HG02981 (cell line): ENCODE measurements at regions not wholly inside any gene's neighbourhood (a gene's known extent, or its start where the extent isn't known, plus 50 kb on each side); places are given as distances from the start of the nearest gene placed in this dataset.
"Not testable (repeated sequence)": the region's sequence is repeated elsewhere in the genome, so short reads cannot be mapped to it uniquely, and the experiment has no call there.

ENCODE experiments used
- ATAC-seq: cut with Tn5 transposase; IDR thresholded peaks from one replicate; pipeline ENCODE4 v1.9.1; 2021; ENCODE audit warnings: mild to moderate bottlenecking, moderate library complexity; ENCODE audit not compliant: unreplicated experiment

DNA sequence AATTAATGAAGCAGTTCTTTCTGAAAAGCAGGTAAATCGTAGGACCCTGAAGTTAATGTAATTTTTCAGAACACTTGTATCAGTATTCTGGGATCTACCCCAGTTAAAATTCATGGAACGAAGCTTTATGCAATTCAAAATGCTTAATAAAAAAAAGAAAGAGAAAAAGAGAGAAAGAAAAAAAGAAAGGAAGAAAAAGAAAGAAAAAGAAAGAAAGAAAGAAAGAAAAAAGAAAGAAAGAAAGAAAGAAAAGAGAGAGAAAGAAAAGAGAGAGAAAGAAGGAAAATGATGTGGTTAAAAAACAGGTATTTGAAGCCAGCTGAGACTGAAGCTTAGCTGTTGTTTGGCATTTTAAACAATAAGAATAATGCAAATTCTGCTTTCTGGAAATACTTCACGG lies 427.4 kb upstream of the AKR1E2 start:
- ATAC-seq: no peak

DNA sequence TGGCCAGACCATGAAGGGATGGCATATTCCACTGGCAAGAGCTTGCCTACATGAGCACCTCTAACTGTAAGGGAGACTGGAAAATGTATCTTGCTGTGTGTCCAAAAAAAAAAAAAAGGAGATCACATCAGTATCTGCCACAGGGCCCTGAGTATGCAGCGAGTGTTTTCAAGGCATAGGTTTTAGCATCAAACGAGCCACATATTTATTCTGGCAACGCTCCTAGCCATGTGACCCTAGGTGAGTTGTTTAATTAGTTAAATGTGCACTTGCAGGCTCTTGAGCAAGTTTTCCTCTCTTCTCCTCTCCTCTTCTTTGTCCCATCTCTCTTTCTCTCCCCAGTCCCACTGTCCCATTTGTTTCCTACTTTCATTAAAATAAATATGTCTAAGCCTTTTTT lies 428.7 kb upstream of the AKR1E2 start:
- ATAC-seq: no peak

DNA sequence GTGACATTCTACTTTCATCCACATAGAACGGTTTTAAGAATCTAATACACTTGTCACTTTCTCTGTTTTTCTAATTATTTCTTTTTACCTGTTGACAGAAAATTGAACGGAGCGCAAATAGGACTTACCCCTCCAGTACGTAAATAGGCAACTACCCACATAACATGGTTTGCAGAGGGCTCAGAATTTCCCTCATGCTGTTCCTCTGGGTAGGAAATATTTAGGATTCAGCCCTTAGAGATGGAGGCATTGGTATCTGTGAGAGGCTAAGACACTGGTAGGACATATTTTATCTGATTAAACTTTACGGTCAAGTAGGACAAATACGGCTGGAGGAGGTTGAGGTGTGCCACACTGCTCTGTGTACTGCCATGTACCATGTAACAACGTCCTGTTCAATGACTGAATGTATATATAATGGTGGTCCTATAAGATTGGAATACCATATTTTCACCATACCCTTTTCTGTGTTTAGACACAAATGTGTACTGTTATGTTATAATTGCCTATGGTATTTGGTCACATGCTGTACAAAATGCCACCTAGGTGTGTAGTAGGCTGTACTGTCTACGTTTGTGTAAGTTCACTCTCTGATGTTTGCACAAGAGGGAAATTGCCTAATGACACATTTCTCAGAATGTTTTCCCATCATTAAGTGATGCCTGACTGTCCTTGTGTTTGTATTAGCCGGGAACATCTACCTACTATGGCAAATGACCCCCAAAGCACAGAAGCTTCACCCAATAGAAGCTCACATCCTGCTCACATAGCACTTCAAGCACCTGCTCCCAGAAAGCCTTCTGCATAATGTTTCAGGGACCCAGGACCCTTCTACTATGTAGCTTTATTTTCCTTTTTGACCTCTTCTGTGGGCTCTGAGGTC lies 429.4 kb upstream of the AKR1E2 start:
- no peak for ATAC-seq

DNA sequence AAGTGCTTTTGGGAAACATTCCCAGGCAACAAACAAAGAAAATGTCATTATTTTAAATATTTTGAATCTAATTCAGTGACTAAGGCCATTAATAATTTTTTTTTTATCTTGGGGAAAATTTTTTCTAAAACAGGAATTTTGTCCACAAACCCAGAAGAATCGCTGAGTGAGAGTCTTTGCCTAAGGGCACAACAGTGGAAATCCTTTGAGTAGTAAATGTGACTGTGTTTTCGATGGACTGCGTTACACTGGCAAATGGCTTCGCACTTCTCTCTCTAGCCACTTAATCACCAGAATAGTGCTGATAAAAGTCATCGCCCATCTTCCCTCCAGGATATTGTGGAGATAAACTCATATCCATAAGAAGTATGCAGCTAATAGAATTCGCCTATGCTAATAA lies 430.3 kb upstream of the AKR1E2 start:
- ATAC-seq: no peak

DNA sequence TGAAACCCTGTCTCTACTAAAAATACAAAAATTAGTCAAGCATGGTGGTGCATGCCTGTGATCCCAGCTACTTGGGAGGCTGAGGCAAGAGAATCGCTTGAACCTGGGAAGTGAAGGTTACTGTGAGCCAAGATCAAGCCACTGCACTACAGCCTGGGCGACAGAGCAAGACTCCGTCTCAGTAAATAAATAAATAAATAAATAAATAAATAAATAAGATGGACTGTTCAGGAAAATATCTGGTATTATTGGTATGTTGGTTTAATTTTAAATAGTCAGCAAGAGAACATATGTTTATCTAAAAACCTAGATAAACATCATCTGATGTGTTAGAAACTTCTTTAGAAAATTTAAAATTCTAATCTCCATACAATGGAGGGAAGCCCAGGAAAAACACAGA lies 431.6 kb upstream of the AKR1E2 start:
- ATAC-seq: not testable (repeated sequence)

DNA sequence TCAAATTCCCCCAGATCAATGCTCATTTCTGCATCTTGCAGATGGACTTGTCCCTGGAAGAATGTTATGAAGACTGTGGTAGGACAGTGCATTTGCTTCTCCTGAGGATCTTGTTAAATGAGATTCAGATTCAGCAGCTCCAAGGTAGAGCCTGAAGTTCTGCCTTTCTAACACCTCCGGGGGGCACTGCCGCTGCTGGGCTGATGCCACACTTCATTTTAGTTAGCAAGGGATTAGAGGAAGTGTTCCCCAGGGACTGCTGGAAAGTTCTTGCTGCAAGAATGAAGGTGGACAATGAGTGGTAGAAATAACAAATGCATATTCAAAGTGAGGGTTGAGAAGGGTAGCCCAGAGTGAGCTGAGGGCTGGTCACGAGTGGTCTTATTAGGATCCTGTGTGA lies 434.3 kb upstream of the AKR1E2 start:
- ATAC-seq: no peak

DNA sequence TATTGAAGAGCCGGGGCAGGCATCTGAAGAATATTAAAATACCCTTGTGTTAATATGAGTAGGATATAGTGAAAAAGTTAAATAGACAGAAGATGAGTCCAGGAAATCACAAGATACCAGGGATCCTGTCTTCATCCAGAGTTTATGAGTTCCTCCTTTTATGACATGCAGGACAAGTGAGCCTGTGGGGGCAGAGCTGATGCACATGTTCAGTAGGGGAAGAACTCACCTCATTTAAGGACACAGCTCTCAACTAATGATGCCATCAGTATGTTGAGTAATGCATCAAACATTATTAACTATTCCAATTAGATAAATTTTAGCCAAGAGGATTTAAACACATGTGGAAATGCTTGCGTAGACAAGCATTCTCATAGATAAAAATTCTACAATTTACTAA lies 435.8 kb upstream of the AKR1E2 start:
- no peak for ATAC-seq

DNA sequence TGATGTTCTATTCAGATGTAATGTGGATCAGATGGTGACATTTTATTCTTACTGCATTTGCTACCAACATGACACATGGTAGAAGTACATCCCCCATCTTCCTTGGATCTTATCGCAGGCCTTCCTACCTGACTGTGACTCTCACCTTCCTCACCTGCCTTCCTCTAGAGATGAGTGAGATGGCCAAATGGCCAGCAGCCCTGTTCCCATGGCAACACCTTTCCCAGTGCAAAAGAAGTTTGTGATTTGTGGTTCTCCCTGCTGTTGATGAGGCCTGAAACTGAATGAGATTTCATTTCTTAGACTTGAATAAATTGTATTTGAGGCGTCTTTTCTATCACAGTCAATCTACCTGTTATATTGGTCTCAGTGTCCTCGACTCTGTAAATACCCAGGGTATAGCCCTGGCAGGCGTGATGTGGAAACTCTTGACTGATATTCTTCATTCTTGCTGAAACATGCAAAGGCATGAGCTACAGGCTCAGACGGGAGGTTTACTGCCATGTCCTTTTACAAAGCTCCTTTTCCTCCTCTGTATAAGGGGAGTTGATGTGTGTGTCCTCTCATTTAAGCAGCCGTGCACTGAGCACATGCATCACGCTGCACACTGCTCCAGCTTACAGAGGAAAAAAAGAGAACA lies 440.7 kb upstream of the AKR1E2 start:
- no peak for ATAC-seq

DNA sequence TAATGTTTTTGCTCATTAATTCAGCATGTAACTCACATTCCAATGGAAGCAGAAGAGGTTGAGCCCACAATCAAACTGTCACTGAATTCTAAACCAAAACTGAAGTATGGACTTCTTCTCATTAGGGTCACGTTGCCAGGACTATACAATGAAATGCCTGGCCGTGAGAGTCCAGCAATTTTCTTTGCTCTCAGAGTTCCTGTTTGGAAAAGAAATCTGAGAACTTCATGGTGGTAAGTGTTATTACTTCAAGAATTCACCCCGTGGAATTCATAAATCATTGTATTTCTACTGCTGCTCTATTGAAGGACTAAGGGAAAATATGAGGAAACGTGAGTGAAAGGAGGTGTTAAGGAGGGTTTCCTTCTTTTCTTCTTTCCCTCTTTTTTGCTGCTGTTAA lies 441.8 kb upstream of the AKR1E2 start:
- no peak for ATAC-seq

DNA sequence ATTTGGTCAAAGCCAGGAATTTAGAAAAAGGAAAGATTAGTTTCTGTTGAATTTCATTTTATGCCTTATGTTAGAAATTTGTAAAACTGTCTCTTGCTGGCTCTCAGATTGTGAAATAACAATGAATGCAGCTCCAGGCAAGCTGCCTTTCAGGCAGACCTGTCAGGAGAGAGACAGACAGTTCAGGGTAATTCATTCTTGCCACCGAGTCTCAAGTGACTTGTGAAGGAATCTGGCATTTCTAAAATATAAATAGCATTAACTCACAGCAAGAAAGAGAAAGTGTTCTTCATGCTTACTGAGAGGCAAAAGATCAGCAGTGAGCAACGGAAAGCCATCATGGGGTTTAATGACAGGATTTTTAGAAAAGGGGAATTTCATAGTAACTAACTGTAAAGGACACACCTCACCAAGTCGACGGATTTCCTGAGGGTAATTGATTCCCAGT lies 442.3 kb upstream of the AKR1E2 start:
- ATAC-seq: no peak

DNA sequence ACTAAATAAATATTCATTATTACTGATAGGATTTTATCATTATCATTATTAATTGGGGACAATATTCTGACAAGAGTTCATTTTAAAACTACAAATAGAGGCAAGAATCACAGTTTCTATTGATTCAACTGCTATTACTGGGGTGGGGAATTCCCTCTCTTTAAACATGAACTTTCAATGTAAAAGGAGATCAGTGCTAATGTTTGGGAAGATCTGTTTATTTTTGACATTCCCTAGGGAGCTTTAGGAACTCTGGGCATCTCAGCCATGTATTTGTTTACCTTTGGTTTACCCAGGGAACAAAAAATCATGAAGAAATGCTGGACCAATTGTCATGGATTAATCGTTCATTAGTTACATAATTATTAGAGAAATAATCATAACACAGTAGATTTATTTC lies 443.2 kb upstream of the AKR1E2 start:
- ATAC-seq: no peak

DNA sequence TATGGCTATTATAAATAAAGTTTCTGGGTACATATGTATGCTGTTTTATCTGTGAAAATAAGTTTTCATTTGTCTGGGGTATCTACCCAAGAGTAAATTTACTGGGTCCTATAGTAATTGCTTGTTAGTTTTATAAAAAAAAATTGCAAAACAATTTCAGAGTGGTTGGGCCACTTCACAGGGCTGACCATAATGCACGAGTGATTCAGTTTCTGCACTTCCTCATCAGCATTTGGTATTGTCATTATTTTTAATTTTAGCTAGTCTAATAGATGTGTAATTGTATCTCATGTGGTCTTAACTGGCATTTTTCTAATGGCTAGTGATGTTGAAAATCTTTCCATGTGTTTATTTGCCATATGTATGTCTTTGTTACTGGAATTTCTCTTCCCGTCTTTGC lies 452.4 kb upstream of the AKR1E2 start:
- ATAC-seq: no peak

DNA sequence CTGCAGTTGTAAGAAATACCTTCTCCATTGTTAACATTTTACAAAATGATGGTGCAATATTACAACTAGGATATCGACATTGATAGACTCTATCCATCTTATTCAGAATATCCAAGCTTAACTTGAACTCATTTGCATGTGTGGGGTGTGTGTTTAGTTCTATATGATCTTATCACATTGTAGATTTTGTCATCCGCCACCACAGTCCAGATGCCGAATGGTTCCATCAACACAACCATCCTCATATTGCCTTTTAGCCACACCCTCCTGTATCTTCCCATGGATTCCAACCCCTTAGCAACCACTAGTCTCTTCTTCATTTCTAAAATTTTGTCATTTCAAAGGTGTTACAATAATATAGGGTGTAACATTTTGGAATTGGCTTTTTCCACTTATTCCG lies 452.9 kb upstream of the AKR1E2 start:
- ATAC-seq: no peak

DNA sequence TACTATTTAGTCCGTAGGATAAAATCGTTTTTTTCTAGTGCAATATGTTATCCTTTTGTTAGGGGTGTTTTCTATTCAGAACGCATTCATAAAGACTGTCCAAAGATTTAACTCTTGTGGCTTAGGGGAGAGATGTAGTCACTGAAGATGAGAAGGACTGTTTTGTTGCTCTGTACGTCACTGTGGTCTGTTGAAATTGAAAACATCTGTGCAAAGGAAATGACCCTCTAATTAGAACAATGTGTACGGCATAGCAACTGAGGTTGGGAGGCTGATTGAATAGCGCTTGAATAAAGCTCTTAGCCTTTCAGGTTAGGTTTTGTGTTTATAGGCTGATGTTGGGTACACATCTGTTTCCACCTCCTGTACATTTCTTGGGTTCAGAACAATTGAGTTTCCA lies 453.4 kb upstream of the AKR1E2 start:
- no peak for ATAC-seq

DNA sequence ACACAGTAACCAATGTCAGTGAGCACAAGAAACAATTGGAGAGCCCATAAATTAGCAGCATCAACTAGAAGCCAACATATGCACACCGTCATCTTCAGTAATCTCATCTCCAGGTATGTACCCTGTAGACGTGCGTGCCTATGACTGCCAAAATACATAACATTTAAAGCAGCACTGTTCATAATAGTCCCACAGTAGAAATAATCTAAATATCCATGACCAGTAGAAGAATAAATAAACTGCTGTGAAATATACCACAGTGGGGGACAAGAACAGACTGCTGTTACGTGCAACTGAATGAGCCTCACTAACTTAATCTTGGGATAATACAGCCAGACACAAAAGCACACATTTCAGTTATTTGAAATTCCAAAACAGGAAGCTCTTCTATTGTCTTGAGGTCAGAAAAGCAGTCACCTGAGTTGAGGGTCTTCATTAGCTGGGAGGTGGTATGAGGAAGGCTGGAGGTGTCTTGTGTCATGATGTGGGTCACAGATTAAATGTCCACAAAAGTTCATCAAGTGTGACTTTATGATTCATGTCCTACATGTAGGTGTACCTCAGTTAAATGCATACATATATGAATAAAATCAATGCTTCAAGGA lies 454.2 kb upstream of the AKR1E2 start:
- no peak for ATAC-seq

DNA sequence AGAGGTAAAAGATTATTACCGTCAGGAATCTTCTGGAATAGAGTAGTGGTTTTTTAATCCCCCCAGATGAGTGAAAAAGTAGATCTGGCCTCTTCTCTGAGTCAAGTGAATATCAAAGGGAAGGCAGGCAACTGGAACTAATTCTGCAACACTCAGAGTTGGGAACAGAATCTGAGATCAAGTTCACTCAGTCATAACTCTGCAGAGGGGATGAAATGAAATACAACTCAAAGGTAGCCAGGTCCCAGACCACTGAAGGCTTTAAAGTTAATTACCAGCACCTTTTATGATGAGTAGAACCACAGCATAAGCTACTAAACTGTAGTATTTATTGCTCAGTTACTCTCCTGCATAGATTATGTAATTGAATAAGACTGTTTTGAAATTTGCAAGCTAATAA lies 455.6 kb upstream of the AKR1E2 start:
- ATAC-seq: no peak

DNA sequence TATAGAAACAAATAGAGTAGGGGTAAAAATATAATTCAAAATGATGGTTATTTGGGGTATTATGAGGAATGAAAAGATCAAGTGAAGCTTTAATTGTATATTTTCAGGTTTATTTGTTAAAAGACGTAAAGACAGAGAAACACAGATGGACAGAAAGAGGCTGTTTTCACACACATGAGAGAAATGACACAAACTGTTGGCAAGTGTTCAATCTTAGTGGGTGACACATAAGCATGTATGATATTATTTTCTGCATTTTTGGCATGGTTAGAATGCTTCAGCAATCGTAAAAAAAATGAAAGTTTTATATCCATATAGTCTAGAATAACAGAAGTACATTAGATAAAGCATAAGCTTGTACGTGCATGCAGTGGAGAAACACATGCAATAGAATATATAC lies 464.4 kb upstream of the AKR1E2 start:
- no peak for ATAC-seq

DNA sequence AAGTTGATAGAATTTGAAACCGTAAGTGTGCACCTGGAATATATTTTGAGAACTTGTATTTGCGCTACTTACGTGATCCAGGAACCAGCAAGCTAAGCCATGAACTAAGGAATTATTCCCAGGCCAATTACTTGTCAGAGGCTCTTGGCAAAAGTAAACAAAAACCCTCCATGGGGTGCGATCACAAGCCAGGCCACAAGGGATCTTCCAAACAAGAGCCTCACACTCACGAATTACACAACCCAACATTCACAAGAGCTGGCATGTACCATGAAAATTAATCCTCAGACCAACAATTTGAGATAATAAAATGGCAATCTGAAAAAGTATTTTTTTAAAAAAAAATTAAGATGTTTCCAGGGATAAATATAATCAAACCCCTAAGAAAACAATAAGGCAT lies 467.0 kb upstream of the AKR1E2 start:
- ATAC-seq: no peak

DNA sequence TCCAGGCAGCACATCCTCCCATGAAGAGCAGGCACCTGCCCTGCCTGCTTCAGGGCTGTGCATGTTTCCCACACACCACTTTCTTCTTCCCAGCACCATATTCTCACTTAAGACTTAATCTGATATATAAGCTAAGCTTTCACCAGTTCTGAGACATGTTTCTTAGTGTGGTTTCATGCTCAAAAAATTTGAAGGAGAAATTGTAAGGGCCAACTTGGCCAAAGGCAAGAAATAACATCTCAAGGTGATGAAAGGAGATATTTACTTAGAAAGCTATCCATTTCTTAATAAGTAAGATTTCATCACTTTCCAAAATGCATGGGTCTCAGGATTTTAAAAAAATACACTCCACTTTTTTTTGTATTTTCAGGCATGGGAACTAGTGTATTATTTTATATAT lies 468.1 kb upstream of the AKR1E2 start:
- ATAC-seq: no peak

DNA sequence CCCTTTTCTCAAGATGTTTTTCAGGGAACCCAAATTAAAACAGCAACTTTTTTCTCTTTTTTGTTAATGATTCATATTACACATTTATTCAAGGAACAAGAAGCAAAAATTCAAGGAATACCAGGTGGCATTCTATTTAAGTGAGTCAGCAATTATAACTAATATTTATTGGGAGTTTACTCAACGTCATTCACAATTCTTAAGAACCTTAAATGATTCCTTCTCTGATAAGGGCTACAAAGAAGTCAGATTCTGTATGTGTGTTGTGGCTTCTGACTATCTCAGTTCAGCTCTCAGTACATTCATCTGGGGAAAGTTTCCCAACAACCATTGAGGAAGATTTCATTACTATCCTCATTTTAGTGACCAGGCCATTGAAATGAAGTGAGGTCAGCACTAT lies 470.7 kb upstream of the AKR1E2 start:
- no peak for ATAC-seq

DNA sequence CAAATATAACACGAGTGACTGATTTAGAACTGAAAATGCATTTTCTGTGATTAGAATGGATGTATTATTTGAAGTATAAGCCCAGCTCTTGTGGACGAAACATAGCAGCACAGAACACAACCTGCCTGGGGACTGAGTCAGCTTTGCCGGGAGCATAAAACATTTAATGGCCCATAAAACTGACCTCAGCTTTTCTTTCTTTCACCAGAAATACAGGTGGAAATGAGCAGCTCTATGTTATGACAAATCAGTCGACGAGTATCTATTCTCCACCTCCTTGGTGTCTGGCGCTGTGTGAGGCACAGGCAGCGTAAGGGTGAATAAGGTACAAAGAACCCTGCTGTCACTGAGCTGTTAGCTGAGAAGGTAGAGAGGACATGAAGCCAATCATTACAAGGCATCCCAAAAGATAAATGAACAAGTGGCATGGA lies 471.6 kb upstream of the AKR1E2 start:
- no peak for ATAC-seq

DNA sequence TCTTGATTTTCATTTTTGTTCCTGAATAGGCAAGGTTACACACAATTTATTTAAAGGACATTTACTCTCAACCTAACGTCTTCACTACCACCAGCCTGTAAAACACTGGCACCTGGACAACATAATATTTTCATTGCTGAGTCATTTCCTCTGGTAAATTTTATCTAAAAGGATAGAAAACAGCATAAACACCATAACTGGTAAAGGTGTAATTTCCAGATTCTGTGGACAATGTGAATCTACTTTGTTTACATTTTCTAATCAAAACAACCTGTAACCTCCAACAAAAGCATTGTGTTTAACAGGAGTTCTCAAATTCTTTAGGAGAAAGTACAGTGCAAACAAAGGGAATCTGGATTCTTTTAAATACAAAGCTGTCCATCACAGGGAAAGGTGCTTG lies 472.0 kb upstream of the AKR1E2 start:
- ATAC-seq: no peak
